GM18861 (cell line): ENCODE measurements at regions not wholly inside any gene's neighbourhood (a gene's known extent, or its start where the extent isn't known, plus 50 kb on each side); places are given as distances from the start of the nearest gene placed in this dataset.
"Not testable (repeated sequence)": the region's sequence is repeated elsewhere in the genome, so short reads cannot be mapped to it uniquely, and the experiment has no call there.

Experiments used
- ATAC-seq: cut with Tn5 transposase; IDR thresholded peaks from one replicate; pipeline ENCODE4 v1.9.1; 2021; ENCODE audit not compliant: unreplicated experiment

- ATAC-seq, result no peak
These were observed 373.0 kb upstream of the SALL1 start for GRCh38 chr16:51524070-51524469.

- no peak for ATAC-seq
These were observed 372.3 kb upstream of the SALL1 start for GRCh38 chr16:51523400-51523799.

- no peak for ATAC-seq
These were observed 371.8 kb upstream of the SALL1 start for GRCh38 chr16:51522902-51523301.

GRCh38 chr16:51516960-51517359 is 365.9 kb upstream of the SALL1 start:
- ATAC-seq, result not testable (repeated sequence)

- no peak for ATAC-seq
These were observed 359.3 kb upstream of the SALL1 start for GRCh38 chr16:51510416-51510815.

- no peak for ATAC-seq
These were observed 358.3 kb upstream of the SALL1 start for GRCh38 chr16:51509336-51509735.

GRCh38 chr16:51508490-51509212 is 357.6 kb upstream of the SALL1 start:
- no peak for ATAC-seq

- ATAC-seq, result no peak
These were observed 356.2 kb upstream of the SALL1 start for GRCh38 chr16:51507286-51507685.

- ATAC-seq, result no peak
These were observed 349.2 kb upstream of the SALL1 start for GRCh38 chr16:51500306-51500705.

- ATAC-seq, result no peak
These were observed 346.6 kb upstream of the SALL1 start for GRCh38 chr16:51497541-51498211.

GRCh38 chr16:51490866-51491265 is 339.8 kb upstream of the SALL1 start:
- ATAC-seq, result no peak

- no peak for ATAC-seq
These were observed 336.8 kb upstream of the SALL1 start for GRCh38 chr16:51487880-51488279.

GRCh38 chr16:51474414-51475091 is 323.5 kb upstream of the SALL1 start:
- no peak for ATAC-seq

GRCh38 chr16:51473091-51473490 is 322.0 kb upstream of the SALL1 start:
- no peak for ATAC-seq

GRCh38 chr16:51470492-51470891 is 319.4 kb upstream of the SALL1 start:
- no peak for ATAC-seq

- no peak for ATAC-seq
These were observed 313.9 kb upstream of the SALL1 start for GRCh38 chr16:51464996-51465395.

- no peak for ATAC-seq
These were observed 310.2 kb upstream of the SALL1 start for GRCh38 chr16:51461255-51461654.

GRCh38 chr16:51458356-51459140 is 307.5 kb upstream of the SALL1 start:
- ATAC-seq, result no peak

GRCh38 chr16:51457775-51458174 is 306.7 kb upstream of the SALL1 start:
- no peak for ATAC-seq

- no peak for ATAC-seq
These were observed 304.3 kb upstream of the SALL1 start for GRCh38 chr16:51455398-51455797.

- no peak for ATAC-seq
These were observed 302.2 kb upstream of the SALL1 start for GRCh38 chr16:51453251-51453650.
